Vagina (tissue), 2 donors: ENCODE measurements at regions not wholly inside any gene's neighbourhood (a gene's known extent, or its start where the extent isn't known, plus 50 kb on each side); places are given as distances from the start of the nearest gene placed in this dataset.

ENCODE experiments used
- DNase-seq, 2 donors: peaks; one replicate each; pipeline ENCODE4 v3.0.0-alpha.2; 2017; ENCODE audit errors: extremely low spot score in 2 of 2
- H3K27ac ChIP-seq: fragments of 200-600 bp; sonication (generic); one replicate; pipeline ENCODE4 v1.5.1; 2019
- H3K27me3 ChIP-seq: fragments of 200-600 bp; sonication (generic); one replicate; pipeline ENCODE4 v1.5.1; 2019
- H3K36me3 ChIP-seq, 2 donors: fragments of 200-600 bp; sonication (generic); one replicate each; pipeline ENCODE4 v1.5.1; 2017 to 2019
- H3K4me1 ChIP-seq: fragments of 200-600 bp; sonication (generic); one replicate; pipeline ENCODE4 v1.5.1; 2019
- H3K4me3 ChIP-seq, 2 donors: fragments of 200-600 bp; sonication (generic); 1 replicate in 1 of 2; 2 replicates in 1 of 2; pipeline ENCODE4 v1.5.1; 2016 to 2019
- H3K9me3 ChIP-seq: fragments of 200-600 bp; sonication (generic); one replicate; pipeline ENCODE4 v1.5.1; 2019
- CTCF ChIP-seq, 3 experiments: fragments of 450-650 bp in 2 of 3; fragments of 200-600 bp in 1 of 3; sonication (generic) in 1 of 3; IDR thresholded peaks; one replicate each; pipeline ENCODE4 v1.5.1; 2017 to 2019; ENCODE audit warnings: antibody characterized with exemption in 3 of 3, mild to moderate bottlenecking in 2 of 3, moderate library complexity in 2 of 3
- POLR2A ChIP-seq, 2 donors: fragments of 450-650 bp; IDR thresholded peaks; one replicate each; pipeline ENCODE4 v1.6.1; 2017; ENCODE audit warnings: antibody characterized with exemption in 2 of 2, mild to moderate bottlenecking in 2 of 2, moderate library complexity in 2 of 2
- POLR2AphosphoS5 ChIP-seq, 2 donors: sonication (generic); formaldehyde crosslinking; IDR thresholded peaks; one replicate each; pipeline ENCODE4 v1.9.0; 2017; ENCODE audit warnings: antibody characterized with exemption in 2 of 2, mild to moderate bottlenecking in 2 of 2, low read depth in 1 of 2; ENCODE audit not compliant: insufficient read depth in 1 of 2
- intact Hi-C: fragments of 100-400 bp; cut with DNase I; formaldehyde crosslinking; loops from one replicate; pipeline ENCODE4 v1.15.1; 2023

GRCh38 chr6:18664401-18664800 is 277.3 kb downstream of the RNF144B start:
- no peaks in the 10 kb centered on the region for H3K9me3 ChIP-seq
- no peak overlapping the region for H3K27ac ChIP-seq
- TF ChIP-seq CTCF (IDR thresholded peaks at IDR 0.05) (no peak), POLR2A (IDR thresholded peaks at IDR 0.05) (no peak), POLR2AphosphoS5 (IDR thresholded peaks at IDR 0.05; ENCODE audit: insufficient read depth in 1 of 2, low read depth in 1 of 2) (no peak)

GRCh38 chr6:18667612-18668011 is 280.5 kb downstream of the RNF144B start:
- TF ChIP-seq POLR2AphosphoS5 (IDR thresholded peaks at IDR 0.05; ENCODE audit: insufficient read depth in 1 of 2, low read depth in 1 of 2) (no peak), POLR2A (IDR thresholded peaks at IDR 0.05) (no peak), CTCF (IDR thresholded peaks at IDR 0.05) (no peak)
- DNase-seq: no peak
- H3K36me3 ChIP-seq: no peaks in the 10 kb centered on the region

More at GRCh38 chr6:18664401-18664800, 277.3 kb downstream of the RNF144B start:
- no peaks in the 10 kb centered on the region for H3K4me1 ChIP-seq
- intact Hi-C loops: no loop called here
- no peak overlapping the region for H3K4me3 ChIP-seq
- DNase-seq: no peak
- no peaks in the 10 kb centered on the region for H3K36me3 ChIP-seq
- no peaks in the 10 kb centered on the region for H3K27me3 ChIP-seq

GRCh38 chr6:18668994-18669393 is 281.8 kb downstream of the RNF144B start:
- no peaks in the 10 kb centered on the region for H3K27me3 ChIP-seq
- no peak overlapping the region for H3K27ac ChIP-seq
- no peak overlapping the region for H3K4me3 ChIP-seq
- no peaks in the 10 kb centered on the region for H3K4me1 ChIP-seq
- no peak for DNase-seq
- no peaks in the 10 kb centered on the region for H3K36me3 ChIP-seq
- TF ChIP-seq POLR2A (IDR thresholded peaks at IDR 0.05) (no peak), CTCF (IDR thresholded peaks at IDR 0.05) (no peak), POLR2AphosphoS5 (IDR thresholded peaks at IDR 0.05; ENCODE audit: insufficient read depth in 1 of 2, low read depth in 1 of 2) (no peak)
- no peaks in the 10 kb centered on the region for H3K9me3 ChIP-seq
- intact Hi-C loops: no loop called here

More at GRCh38 chr6:18667612-18668011, 280.5 kb downstream of the RNF144B start:
- Histone ChIP-seq H3K9me3 (no peaks in the 10 kb centered on the region), H3K27me3 (no peaks in the 10 kb centered on the region), H3K4me1 (no peaks in the 10 kb centered on the region), H3K27ac (no peak overlapping the region), H3K4me3 (no peak overlapping the region)
- intact Hi-C loops: no loop called here

- intact Hi-C loops: no loop called here
- no peak for DNase-seq
- no peak for TF ChIP-seq POLR2AphosphoS5 (IDR thresholded peaks at IDR 0.05; ENCODE audit: insufficient read depth in 1 of 2, low read depth in 1 of 2)
- TF ChIP-seq POLR2A (IDR thresholded peaks at IDR 0.05): no peak
- no peak for TF ChIP-seq CTCF (IDR thresholded peaks at IDR 0.05)
- Histone ChIP-seq H3K4me3 (no peak overlapping the region), H3K36me3 (no peaks in the 10 kb centered on the region), H3K27me3 (no peaks in the 10 kb centered on the region), H3K4me1 (no peaks in the 10 kb centered on the region), H3K27ac (no peak overlapping the region), H3K9me3 (no peaks in the 10 kb centered on the region)
These were observed 285.7 kb downstream of the RNF144B start for GRCh38 chr6:18672852-18673251.

- Histone ChIP-seq H3K27me3 (no peaks in the 10 kb centered on the region), H3K4me3 (no peak overlapping the region), H3K9me3 (no peaks in the 10 kb centered on the region), H3K27ac (no peak overlapping the region), H3K36me3 (no peaks in the 10 kb centered on the region), H3K4me1 (no peaks in the 10 kb centered on the region)
- intact Hi-C loops: no loop called here
- no peak for DNase-seq
- TF ChIP-seq POLR2AphosphoS5 (IDR thresholded peaks at IDR 0.05; ENCODE audit: insufficient read depth in 1 of 2, low read depth in 1 of 2): no peak
- TF ChIP-seq CTCF (IDR thresholded peaks at IDR 0.05): no peak
- no peak for TF ChIP-seq POLR2A (IDR thresholded peaks at IDR 0.05)
These were observed 287.2 kb downstream of the RNF144B start for GRCh38 chr6:18674346-18674745.
